Uterus (tissue), 2 donors: ENCODE measurements at regions not wholly inside any gene's neighbourhood (a gene's known extent, or its start where the extent isn't known, plus 50 kb on each side); places are given as distances from the start of the nearest gene placed in this dataset.

Experiments used
- CTCF ChIP-seq, 4 experiments: fragments of 200-600 bp in 2 of 4; fragments of 450-650 bp in 2 of 4; sonication (generic) in 2 of 4; IDR thresholded peaks; one replicate each; pipeline ENCODE4 v1.5.1; 2016 to 2019; ENCODE audit warnings: antibody characterized with exemption in 4 of 4, mild to moderate bottlenecking in 2 of 4, moderate library complexity in 1 of 4
- POLR2A ChIP-seq, 2 donors: fragments of 450-650 bp; IDR thresholded peaks; one replicate each; pipeline ENCODE4 v1.6.1; 2016; ENCODE audit warnings: antibody characterized with exemption in 2 of 2, mild to moderate bottlenecking in 1 of 2, moderate library complexity in 1 of 2

- TF ChIP-seq CTCF (IDR thresholded peaks at IDR 0.05) (no peak), POLR2A (IDR thresholded peaks at IDR 0.05) (no peak)
Observed at GRCh38 chr3:35307296-35307695, 332.0 kb upstream of the ARPP21 start.
